ENCODE measurements at regions not wholly inside any gene's neighbourhood (a gene's known extent, or its start where the extent isn't known, plus 50 kb on each side); places are given as distances from the start of the nearest gene placed in this dataset.

DNA sequence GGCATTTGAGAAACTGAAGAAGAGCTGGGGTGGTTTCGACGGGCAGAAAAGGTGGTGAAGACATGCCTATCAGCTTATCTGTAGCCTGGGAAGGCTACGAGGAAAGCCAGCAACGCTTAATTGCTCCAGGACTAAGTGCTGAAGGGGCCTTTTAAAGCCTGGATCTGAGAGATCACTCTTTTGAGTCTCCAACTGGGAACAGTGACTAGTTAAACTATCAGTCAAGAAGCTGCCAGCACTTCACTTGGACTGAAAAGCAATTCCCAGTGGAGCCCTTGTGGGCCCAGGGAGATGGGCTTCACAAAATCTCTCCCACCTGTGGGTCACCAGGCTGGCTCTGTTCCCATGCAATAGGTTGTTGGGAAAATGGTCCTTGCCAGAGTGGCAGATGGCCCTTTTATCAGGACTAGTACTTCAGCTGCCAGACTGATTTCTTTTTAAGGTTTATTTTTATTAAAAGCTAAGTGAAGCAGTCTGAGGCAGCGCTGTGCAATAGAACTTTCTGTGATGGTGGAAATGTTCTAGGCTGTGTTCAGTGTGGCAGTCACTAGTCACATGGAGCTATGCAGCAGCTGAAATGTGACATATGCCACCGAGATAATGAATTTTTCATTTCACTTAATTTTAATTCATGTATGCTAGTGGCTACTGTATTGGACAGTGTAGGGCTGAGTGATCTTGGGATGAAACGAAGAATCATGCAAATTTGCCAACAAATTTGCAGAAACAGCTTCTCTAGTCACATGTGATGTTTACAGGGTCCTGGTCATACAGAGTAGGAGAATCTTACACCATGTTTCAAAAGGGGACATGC, 276.8 kb downstream of the PCNX1 start:
- TF ChIP-seq RAD21 (conservative IDR thresholded peaks at IDR 0.05) = no peak
- TF ChIP-seq, protein P1, sequence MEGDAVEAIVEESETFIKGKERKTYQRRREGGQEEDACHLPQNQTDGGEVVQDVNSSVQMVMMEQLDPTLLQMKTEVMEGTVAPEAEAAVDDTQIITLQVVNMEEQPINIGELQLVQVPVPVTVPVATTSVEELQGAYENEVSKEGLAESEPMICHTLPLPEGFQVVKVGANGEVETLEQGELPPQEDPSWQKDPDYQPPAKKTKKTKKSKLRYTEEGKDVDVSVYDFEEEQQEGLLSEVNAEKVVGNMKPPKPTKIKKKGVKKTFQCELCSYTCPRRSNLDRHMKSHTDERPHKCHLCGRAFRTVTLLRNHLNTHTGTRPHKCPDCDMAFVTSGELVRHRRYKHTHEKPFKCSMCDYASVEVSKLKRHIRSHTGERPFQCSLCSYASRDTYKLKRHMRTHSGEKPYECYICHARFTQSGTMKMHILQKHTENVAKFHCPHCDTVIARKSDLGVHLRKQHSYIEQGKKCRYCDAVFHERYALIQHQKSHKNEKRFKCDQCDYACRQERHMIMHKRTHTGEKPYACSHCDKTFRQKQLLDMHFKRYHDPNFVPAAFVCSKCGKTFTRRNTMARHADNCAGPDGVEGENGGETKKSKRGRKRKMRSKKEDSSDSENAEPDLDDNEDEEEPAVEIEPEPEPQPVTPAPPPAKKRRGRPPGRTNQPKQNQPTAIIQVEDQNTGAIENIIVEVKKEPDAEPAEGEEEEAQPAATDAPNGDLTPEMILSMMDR (IDR thresholded peaks at IDR 0.05; ENCODE audit: poor library complexity, severe bottlenecking) = no peak
- TF ChIP-seq REST (IDR thresholded peaks at IDR 0.05; ENCODE audit: borderline replicate concordance) = no peak
- no peak for TF ChIP-seq TAF1 (IDR thresholded peaks at IDR 0.05; ENCODE audit: low read depth)
- no peak for TF ChIP-seq EZH2 (IDR thresholded peaks at IDR 0.05; ENCODE audit: borderline replicate concordance, insufficient read depth, low read length, poor library complexity, severe bottlenecking)
- TF ChIP-seq SMC3 (conservative IDR thresholded peaks at IDR 0.05; ENCODE audit: poor library complexity) = no peak
- no peak for TF ChIP-seq MXI1 (conservative IDR thresholded peaks at IDR 0.05; ENCODE audit: poor library complexity, severe bottlenecking)
- no peak for TF ChIP-seq POLR2AphosphoS5 (IDR thresholded peaks at IDR 0.05)
